Endothelial cell (in vitro differentiated cells): ENCODE measurements at regions not wholly inside any gene's neighbourhood (a gene's known extent, or its start where the extent isn't known, plus 50 kb on each side); places are given as distances from the start of the nearest gene placed in this dataset.

ENCODE experiments used
- DNase-seq: peaks from one replicate; pipeline ENCODE4 v3.0.0; 2021; ENCODE audit warnings: low spot score
- H3K27ac Mint-ChIP-seq: one replicate; pipeline ENCODE4 v1.8.0; 2021; ENCODE audit warnings: mixed read lengths, inconsistent platforms; ENCODE audit not compliant: unreplicated experiment
- H3K27me3 Mint-ChIP-seq: one replicate; pipeline ENCODE4 v1.8.0; 2021; ENCODE audit warnings: mild to moderate bottlenecking, moderate library complexity, mixed read lengths, inconsistent platforms; ENCODE audit not compliant: unreplicated experiment
- H3K36me3 Mint-ChIP-seq: one replicate; pipeline ENCODE4 v1.8.0; 2021; ENCODE audit warnings: mild to moderate bottlenecking, low read depth, mixed read lengths, inconsistent platforms; ENCODE audit not compliant: unreplicated experiment
- H3K4me1 Mint-ChIP-seq: one replicate; pipeline ENCODE4 v1.8.0; 2021; ENCODE audit warnings: mild to moderate bottlenecking, mixed read lengths, inconsistent platforms; ENCODE audit not compliant: unreplicated experiment
- H3K4me3 Mint-ChIP-seq: one replicate; pipeline ENCODE4 v1.8.0; 2021; ENCODE audit warnings: mild to moderate bottlenecking, mixed read lengths, inconsistent platforms; ENCODE audit not compliant: unreplicated experiment
- H3K9me3 Mint-ChIP-seq: one replicate; pipeline ENCODE4 v1.8.0; 2021; ENCODE audit warnings: mixed read lengths, inconsistent platforms; ENCODE audit not compliant: unreplicated experiment
- TF ChIP-seq, protein P1 (sequence below): fragments of 200-600 bp; sonication (generic); IDR thresholded peaks from one replicate; pipeline ENCODE4 v1.5.0; 2021; ENCODE audit warnings: antibody characterized with exemption; ENCODE audit not compliant: unreplicated experiment

DNA sequence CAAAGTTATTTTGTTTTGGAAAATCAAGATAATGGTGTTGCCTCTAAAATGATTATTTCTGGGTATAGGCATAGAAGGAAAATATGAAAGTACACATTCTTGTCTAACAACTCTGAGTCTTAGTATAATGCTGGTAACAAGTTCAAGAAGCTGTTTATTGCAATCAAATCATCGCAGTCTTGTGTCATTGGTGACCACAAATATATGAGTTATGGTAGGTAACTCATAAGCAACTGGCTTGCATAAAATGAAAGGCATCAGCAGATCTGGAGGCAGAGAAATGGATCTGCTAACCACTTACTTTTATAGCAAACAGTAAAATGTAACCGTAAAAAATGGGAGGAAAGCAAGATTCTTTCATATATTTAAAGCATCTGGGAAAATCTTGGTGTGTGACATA, 156.2 kb upstream of the TCF4 start:
- Mint-ChIP-seq H3K4me3 (no peak overlapping the region), H3K9me3 (no peaks in the 10 kb centered on the region), H3K4me1 (peaks cover 5% of the 10 kb centered on the region), H3K36me3 (no peaks in the 10 kb centered on the region), H3K27ac (no peak overlapping the region), H3K27me3 (no peaks in the 10 kb centered on the region)
- DNase-seq = no peak
- TF ChIP-seq, protein P1, sequence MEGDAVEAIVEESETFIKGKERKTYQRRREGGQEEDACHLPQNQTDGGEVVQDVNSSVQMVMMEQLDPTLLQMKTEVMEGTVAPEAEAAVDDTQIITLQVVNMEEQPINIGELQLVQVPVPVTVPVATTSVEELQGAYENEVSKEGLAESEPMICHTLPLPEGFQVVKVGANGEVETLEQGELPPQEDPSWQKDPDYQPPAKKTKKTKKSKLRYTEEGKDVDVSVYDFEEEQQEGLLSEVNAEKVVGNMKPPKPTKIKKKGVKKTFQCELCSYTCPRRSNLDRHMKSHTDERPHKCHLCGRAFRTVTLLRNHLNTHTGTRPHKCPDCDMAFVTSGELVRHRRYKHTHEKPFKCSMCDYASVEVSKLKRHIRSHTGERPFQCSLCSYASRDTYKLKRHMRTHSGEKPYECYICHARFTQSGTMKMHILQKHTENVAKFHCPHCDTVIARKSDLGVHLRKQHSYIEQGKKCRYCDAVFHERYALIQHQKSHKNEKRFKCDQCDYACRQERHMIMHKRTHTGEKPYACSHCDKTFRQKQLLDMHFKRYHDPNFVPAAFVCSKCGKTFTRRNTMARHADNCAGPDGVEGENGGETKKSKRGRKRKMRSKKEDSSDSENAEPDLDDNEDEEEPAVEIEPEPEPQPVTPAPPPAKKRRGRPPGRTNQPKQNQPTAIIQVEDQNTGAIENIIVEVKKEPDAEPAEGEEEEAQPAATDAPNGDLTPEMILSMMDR = no peak

DNA sequence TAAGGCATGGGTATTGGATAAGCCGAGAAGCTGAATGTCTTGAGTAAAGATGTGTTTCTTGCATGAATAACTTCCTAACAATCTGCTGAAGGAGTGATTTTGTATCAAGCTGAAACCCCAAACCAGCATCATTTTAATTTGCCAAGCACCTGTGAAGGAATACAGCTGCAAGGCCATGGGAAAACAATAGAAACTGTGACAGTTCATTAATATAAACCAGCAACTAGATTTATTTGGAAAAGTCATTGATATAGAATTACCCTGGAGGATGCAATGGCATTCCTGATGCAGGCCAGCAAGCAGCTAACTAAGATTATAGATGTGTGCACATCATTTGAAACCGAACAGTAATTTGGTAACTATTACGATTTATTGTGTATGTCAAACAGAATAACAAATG, 155.7 kb upstream of the TCF4 start:
- no peaks in the 10 kb centered on the region for H3K27me3 Mint-ChIP-seq
- no peak overlapping the region for H3K4me3 Mint-ChIP-seq
- peaks cover 5% of the 10 kb centered on the region for H3K4me1 Mint-ChIP-seq
- H3K9me3 Mint-ChIP-seq = no peaks in the 10 kb centered on the region
- H3K36me3 Mint-ChIP-seq = no peaks in the 10 kb centered on the region
- TF ChIP-seq, protein P1 = no peak
- no peak for DNase-seq
- H3K27ac Mint-ChIP-seq = no peak overlapping the region

DNA sequence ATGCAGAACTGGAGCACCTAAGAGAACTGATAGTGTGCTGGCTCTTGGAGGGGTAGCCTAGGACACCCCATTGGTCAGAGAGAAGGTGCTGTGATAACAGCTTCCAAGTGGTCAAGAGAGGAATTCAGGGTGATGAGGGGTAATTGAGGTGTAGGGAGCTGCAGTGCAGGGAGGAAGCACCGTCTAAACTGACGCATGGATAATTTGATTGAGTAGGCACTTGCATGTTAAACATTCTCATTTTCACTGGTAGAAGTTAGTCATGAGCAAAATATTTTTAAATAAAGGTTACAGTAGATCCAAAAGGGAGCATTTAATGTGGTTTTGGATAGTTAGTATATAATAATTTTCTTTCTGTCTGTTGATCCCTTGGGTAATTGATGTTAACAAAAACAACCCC, 155.1 kb upstream of the TCF4 start:
- H3K4me3 Mint-ChIP-seq = no peak overlapping the region
- no peaks in the 10 kb centered on the region for H3K36me3 Mint-ChIP-seq
- DNase-seq = no peak
- peaks cover 3% of the 10 kb centered on the region for H3K4me1 Mint-ChIP-seq
- no peaks in the 10 kb centered on the region for H3K9me3 Mint-ChIP-seq
- no peak overlapping the region for H3K27ac Mint-ChIP-seq
- no peaks in the 10 kb centered on the region for H3K27me3 Mint-ChIP-seq
- TF ChIP-seq, protein P1 = no peak

DNA sequence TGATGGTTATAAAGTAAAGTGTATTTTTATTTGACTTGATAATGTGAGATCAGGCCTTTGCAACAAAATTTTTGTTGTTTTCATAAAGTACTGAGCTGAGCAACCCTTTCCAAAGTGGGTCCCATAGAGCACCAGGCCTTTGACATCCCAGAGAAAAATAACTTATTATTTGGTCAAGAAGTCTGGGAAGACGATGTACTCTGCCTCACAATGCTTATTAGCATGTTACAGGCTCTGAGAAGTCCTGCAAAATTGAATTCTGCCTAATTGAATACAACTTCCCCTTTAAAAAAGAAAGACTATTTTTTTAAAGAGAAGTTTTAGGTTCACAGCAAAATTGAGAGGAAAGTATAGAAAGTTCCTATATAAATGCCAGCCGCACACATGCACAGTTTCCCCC, 151.5 kb upstream of the TCF4 start:
- H3K4me3 Mint-ChIP-seq = no peak overlapping the region
- no peaks in the 10 kb centered on the region for H3K36me3 Mint-ChIP-seq
- no peaks in the 10 kb centered on the region for H3K27me3 Mint-ChIP-seq
- TF ChIP-seq, protein P1 = no peak
- DNase-seq = no peak
- no peak overlapping the region for H3K27ac Mint-ChIP-seq
- H3K9me3 Mint-ChIP-seq = no peaks in the 10 kb centered on the region
- no peaks in the 10 kb centered on the region for H3K4me1 Mint-ChIP-seq

DNA sequence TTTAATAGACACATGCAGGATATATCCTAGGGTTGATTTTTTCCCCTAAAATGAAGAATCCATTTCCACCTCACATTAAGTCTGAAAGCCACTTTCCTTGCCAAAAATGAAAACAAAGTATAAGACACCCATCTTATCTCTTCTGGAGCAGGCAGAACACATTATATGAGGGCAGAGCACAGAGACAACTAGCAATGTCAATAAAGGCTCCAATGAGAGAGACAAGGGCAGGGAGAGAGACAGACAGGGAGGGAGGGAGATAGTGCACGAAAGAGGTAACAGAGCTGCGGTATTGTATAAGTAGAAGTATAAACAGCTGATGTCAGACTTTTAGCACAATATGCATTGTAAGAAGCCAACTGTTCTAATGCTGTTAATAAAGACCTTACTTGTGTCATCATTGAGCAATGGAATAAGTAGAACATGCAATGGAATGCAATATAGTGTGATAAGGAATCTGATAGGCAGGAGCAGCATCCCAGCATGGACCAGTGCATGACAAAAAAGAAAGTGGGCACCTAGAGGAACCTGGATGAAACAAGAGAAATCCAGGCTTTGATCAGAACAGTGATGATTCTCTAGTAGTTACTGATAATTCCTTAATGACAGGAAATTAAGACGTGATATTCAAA, 150.6 kb upstream of the TCF4 start:
- Mint-ChIP-seq H3K9me3 (no peaks in the 10 kb centered on the region), H3K36me3 (no peaks in the 10 kb centered on the region), H3K27me3 (no peaks in the 10 kb centered on the region), H3K4me1 (no peaks in the 10 kb centered on the region), H3K4me3 (no peak overlapping the region), H3K27ac (no peak overlapping the region)
- TF ChIP-seq, protein P1 = no peak
- DNase-seq = no peak
